ENCODE measurements at regions not wholly inside any gene's neighbourhood (a gene's known extent, or its start where the extent isn't known, plus 50 kb on each side); places are given as distances from the start of the nearest gene placed in this dataset.

DNA sequence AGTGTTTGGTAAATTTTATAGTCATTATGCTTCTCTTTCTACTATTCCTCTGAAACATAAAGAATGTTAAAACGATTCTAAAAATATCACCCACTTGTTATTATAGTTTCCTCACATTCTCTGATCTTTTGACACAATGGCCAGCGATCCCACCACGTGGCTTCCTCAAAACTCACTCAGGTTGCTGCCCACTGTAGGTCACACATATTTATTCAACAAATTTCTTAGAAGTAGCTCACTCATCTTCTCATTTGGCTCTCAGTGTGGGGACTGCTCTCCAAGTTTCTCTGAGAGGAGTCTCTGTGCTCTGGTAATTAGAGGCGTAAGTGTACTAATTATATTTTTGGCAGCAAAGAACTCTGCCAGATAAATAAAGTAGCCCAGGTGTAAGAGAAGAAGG lies 465.4 kb downstream of the CDH11 start:
- DNase-seq (ENCODE audit: low read depth): no peak

DNA sequence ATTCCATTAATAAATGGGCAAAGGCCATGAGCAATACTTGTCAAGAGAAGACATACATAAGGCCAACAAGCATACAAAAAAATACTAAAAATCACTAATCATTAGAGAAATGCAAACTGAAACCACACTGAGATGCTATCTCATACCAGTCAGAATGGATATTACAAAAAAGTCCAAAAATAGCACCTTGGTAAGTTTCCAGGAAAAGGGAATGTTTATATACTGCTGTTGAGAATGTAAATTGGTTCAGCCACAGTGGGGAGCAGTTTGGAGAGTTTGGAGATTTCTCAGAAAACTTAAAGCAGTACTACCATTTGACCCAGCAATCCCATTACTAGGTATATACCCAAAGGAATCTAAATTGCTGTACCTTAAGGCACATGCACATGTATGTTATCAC lies 467.7 kb downstream of the CDH11 start:
- no peak for DNase-seq (ENCODE audit: low read depth)

DNA sequence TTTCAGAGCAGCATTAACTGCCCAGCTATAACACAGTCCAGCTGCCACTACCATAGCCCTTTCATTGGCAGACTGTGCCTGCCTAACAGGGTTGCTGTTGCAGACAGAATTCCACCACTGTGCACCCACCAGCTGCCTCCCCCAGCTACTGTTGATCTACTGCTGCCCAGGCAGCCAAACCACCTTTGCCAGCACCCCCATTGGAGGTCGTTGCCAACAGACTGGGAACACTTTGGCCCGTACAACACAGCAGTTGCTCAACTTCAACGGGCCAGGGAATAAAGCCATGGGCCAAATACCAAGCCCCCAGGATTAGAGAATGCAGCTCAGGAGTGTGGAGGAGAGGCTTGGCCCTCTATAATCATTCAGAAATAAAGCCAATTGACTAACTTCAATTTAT lies 473.6 kb downstream of the CDH11 start:
- DNase-seq (ENCODE audit: low read depth): no peak

DNA sequence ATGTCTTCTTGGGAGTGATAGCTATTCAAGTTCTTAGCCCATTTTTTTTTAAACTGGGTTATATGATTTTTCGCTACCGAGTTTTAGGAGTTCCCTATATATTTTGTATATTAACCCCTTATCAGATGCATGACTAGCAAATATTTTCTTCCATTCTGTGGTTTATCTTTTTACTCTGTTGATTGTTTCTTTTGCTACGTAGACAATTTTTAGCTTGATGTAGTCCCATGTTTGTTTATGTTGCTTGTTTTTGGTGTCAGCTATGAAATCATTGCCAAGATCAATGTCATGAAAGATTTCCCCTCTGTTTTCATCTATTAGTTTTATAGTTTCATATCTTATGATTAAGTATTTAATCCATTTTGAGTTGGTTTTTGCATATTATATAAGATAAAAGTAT lies 480.5 kb downstream of the CDH11 start:
- DNase-seq (ENCODE audit: low read depth): no peak

DNA sequence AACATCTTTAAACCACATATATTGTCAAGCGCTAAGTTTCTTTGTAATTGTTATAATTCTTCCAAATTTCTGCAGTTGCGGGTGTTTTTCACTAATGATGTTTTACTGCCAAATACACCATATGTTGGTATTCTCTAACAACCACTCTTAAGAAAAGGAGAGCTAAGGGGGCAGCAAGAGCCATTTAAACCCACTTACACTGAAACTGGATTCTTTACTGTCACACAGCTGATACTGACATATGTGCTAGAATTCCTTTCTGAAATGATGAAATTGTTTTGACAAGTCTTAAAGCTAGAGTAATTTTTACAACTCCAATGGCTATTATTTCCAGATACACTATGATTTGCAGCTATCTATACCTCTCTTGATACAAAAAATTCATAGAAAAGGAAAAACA lies 483.1 kb downstream of the CDH11 start:
- no peak for DNase-seq (ENCODE audit: low read depth)

DNA sequence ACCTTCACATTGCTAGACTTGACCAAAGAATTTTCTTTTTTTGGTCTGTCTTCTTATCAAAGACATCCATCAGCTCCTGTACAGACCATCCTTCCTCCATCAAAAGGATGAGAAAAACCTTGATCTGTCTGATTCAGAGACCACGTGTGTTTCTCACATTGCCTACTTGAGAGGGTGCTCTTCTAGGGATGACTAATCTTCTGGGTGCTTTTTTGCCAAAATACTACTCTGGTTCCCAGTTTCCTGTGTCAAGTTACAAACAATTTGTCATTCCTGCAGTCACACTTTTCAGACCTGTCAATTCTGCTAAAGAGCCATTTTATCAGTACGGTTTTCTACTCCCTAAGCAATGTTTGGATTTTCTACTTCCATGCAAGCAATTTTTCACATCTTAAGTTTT lies 492.2 kb downstream of the CDH11 start:
- peak; percentile 35 for DNase-seq (ENCODE audit: low read depth)

DNA sequence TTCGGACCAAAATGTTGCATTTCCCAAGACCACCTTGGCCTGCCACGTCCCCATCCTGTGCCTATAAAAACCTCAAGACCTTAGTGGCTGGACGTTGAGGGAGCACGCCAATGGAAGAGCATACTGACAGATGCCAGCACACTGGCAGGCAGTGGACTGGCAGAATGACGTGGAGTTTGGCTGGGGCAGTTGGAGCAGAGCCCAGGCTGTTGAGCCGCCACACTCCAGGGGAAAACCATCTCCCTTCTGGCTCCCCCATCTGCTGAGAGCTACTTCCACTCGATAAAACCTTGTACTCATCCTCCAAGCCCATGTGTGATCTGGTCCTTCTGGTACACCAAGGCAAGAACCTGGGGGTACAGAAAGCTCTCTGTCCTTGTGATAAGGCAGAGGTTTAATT lies 494.1 kb downstream of the CDH11 start:
- peak; percentile 35 for DNase-seq (ENCODE audit: low read depth)

DNA sequence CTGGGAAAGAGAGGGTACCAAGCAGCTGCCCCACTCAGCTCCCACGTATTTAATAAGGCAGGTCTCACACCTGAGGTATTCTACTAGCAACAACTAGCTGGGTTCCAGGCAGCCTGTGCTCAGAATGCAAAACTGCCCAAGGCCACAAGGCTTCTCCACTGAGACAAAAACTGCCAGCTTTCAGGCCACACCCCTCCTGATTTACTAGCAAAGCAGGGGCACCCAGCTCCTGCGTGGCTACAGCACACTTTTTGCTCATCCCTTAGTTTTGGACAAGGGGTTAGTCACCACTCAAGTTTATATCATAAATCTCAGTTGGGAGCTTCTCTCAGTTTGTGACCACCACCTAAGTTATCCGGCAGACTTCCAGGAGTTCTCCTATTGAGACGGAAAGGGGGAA lies 494.6 kb downstream of the CDH11 start:
- DNase-seq (ENCODE audit: low read depth): peak; percentile 30

DNA sequence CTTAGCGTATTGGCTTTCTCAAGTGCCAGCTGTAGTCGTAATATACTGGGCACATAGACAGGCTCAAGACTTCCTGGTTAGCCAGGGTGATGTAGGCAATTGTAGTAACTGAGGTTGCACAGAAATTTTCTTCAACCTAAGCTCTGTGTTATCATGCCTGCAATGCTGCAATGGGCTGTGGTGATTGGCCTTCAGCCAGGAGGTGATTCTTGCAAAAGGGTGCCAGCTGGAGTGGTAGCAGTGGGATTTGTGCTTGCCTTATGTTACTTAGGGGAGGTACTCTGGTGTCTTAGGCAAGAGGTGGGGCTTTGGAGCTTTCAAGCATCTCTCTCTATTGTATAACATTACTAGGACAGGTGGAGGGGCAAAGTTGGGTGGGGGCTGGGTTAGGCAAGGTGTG lies 495.1 kb downstream of the CDH11 start:
- DNase-seq (ENCODE audit: low read depth): no peak

DNA sequence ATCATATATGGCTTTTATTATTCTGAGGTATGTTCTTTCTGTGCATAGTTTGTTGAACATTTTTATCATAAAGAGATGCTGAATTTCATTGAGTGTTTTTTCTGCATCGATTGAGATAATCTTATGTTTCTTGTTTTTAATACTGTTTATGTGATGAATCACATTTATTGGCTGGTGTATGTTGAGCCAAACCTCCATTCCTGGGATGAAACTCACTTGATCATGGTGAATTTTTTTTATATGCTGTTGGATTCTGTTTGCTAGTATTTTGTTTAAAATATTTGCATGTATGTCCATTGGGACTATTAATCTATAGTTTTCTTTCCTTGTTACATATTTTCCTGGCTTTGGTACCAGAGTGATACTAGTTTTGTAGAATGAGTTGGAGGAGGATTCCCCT lies 500.2 kb downstream of the CDH11 start:
- no peak for DNase-seq (ENCODE audit: low read depth)

DNA sequence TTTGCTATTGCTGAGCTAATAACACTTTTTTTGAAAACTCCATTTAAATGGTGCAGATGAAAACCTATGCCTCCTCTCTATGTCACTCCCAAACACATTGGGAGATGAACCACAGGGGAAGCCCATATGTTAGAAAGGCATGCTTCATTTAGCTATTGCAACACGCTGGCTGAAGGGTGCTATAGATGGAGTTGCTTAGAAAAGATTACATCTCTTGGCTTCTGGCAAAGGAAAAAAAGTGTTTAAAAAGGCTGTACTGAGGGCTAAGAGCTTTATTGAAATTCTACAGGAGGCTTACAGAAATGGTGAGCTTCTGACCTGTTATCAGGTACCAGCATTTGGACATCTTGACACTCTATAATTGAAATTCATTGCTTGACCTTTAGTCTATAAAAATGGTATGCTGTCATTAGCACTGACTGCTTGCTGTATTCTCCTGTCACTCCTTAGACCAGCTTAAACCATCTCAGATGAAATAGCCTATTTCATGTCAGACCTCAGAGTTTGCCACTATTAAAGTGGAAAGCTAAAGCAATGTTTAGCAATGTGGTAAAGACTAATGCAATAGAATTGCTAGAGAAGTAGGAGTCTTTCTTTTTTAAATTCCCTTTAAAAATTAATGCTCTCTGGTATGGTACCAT lies 503.9 kb downstream of the CDH11 start:
- DNase-seq (ENCODE audit: low read depth): no peak

DNA sequence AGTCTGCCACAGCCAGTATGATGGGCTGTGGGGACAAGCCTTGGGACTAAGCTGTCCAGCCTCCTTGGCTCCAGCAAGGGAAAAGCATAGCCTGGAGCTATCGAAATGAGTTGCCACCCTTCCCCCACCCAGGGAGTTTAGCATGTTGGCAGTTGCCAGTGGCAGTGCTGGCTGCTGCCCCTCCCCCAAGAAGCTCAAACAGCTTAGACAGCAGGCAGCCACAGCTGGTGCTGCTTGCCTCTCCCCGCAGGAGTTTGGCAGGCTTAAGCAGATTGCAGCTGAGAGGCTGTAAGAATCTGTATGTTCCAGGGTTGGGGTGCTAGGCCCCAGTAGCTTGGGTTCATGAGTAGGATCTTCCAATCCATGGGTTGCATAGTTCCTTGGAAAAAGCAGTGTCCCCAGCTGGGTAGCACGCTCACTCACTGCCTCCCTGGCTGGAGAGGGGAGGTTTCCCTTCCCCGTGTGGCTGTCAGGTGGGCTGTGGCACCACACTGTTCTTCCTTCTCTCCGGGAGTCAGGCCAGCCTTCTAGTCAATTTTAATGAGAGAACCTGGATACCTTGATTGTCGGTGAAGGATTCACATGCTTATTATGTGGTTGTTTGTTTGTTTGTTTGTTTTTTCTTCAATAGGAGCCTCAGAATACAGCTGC lies 506.1 kb downstream of the CDH11 start:
- DNase-seq (ENCODE audit: low read depth): peak; percentile 15

DNA sequence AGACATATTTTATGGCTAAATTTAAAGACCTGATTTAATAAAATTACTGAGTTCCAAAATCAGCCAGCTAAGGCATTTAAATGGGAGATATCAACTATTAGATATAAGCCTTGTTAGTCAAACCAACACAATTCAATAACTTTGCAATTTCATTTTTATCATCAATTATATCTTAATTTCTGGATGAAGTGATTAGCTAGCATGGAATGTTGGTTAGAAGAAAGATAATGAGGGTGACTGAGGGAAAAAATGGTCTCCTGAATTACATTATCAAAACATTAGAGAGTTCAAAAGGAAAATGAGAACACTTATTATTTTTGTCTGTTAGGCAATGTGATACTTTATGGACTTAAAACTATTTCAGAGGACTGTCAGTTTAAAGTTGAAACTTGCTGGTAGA lies 525.7 kb downstream of the CDH11 start:
- no peak for DNase-seq (ENCODE audit: low read depth)

DNA sequence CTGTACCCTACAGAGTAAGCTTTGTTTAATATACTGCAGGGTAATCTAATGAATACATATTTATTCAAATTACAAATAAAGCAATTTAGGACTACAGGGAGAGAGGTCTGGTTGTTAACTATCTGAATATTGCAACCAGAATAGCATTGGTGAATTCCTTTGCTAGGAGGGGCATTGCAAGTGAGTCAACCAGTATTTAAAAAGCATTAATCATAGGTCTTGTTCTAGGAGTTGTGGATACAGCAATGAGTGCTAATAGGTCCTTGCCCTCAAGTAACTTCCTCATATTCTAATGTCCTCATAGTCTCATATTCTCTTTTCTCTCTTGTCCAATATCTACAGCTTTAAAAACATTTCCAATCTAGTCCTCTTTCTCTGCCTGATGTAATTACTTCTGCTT lies 531.4 kb downstream of the CDH11 start:
- DNase-seq (ENCODE audit: low read depth): no peak

DNA sequence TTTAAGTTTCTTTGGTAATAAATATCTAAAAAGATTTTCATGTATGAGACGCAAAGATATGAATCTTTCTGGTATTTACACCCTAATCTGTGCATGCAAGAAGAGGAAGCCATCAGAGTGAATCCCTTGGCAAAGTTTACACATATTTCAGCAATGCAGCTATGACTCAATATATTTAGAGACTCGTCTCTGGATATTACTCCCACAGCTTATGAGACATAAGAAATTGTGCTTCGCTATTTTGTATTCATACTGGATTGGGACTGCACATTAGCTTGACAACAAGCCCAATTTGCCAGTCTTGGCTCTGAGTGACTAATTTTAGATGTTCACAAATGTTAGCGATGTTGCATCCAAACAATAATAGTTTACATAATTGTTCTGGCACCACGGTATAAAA lies 532.0 kb downstream of the CDH11 start:
- no peak for DNase-seq (ENCODE audit: low read depth)

DNA sequence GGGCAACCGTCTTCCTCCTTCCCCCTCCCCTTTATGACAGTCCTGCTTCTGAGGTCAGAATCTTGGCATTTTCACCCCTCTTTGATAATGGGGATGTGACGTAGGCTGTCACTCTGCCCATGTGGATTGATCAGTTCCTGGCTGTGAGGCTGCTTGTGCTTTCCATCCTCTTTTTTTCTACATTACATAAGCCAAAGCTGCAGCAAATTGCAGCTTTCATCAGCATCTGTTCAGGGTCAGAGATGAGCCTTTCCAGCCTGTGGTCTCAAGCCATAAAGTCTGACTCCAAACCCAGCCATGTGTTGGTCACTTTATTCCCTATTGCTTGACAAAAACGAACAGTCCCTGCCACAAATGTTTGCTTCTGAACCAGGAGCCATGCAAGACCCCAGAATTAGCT lies 535.1 kb downstream of the CDH11 start:
- no peak for DNase-seq (ENCODE audit: low read depth)

DNA sequence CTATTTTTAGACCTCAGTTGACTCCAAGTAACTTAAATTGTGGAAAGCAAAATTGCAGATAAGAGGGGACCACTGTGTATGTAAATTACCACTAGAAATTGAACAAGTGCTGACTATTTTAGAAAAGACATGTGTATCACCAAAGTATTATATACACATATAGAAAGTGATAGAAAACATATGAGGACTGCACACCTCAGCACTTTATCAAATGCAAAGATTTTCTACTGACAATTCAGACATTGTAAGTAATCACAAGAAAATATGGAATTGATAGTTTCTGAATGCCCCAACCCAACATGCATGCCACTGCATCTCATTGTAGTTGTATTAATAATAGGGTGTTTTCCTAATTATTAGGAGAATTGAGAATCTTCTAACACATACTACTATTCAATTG lies 536.5 kb downstream of the CDH11 start:
- no peak for DNase-seq (ENCODE audit: low read depth)

DNA sequence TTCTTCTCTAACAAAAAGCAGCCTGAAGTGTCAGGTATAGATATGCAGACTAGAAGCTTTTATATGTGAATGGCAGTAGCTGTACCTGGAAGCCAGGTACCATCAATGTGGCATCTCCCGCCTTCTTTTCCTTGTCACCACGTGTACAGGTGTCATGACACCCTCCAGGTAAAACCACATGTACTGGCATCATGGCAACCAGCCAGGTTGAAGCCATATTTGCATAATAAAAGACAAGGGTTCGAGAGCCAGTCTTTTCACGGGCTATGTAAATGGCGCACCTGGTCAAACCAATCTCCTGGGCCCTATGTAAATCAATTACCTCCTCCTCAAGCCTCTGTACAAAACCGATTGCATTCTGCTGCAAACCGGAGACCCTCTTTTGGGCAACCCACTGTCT lies 541.3 kb downstream of the CDH11 start:
- DNase-seq (ENCODE audit: low read depth): no peak

DNA sequence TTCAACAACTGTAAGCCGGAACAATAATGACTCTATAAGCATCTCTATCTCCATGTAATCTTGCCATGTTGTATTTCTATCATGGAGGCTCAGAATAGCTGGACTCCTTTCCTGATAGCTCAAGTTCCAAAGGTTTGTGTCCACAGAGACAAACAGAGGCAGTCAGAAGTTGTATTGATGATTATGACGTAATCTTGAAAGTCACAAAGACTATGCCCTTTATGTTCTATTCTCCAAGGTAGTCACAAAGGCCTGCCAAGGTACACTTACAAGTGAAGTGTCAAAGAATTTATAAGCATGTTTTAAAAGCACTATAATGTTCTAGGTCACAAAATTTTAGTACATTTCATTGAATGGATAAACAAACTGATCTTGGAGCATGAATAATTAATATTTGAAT lies 542.2 kb downstream of the CDH11 start:
- no peak for DNase-seq (ENCODE audit: low read depth)

DNA sequence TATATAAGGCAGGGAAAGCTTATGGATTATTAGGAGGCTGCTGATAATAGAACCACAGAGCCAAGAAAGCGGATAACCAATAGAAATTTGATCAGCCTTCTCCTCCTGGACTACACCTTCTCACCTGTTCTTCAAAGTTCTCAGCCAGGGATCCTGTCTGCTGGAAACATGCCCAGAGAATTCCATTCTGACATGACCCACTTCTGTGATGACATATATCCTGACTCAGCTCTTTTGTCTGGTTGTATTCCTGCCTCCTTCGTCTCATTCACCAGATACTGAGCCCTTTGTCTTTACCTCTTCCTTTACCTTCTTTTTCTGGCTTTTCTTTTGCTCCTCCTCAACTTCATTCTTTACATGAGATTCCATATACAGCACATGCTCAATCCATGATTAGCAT lies 576.1 kb downstream of the CDH11 start:
- no peak for DNase-seq (ENCODE audit: low read depth)

DNA sequence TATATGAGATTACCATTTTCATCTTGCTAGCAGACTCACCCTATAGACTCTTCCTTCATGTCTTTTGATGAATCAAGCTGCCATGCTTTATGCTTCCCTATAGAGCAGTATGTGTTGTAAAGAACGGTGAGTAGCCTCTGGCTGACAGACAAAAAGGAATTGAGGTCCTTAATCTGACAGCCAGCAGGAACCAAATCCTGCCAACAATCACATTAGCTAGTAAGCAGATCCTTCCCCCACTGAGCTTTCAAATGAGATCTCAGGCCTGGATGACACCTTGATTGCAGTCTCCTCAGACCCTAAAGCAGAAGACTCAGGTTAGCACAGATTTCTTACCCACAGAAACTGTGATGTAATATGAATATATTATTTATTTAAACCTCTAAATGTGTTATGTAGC lies 577.0 kb downstream of the CDH11 start:
- no peak for DNase-seq (ENCODE audit: low read depth)

DNA sequence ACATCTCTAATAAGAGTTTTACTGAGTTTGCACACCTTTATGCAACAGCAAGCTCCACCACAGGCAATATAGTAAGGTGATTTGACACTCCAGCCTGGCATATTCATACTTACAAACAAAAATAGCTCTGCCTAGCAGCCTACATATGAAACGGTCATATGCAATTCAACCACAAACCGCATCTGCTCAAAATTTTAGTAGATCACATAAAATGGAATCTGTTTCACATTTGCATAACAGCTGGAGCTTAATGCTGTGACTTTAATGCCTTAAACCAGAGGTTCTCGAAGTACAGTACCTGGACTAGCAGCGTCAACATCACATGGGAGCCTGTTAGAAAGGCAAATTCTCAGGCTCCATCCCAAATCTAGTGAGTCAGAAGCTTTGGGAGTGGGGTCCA lies 578.4 kb downstream of the CDH11 start:
- no peak for DNase-seq (ENCODE audit: low read depth)

DNA sequence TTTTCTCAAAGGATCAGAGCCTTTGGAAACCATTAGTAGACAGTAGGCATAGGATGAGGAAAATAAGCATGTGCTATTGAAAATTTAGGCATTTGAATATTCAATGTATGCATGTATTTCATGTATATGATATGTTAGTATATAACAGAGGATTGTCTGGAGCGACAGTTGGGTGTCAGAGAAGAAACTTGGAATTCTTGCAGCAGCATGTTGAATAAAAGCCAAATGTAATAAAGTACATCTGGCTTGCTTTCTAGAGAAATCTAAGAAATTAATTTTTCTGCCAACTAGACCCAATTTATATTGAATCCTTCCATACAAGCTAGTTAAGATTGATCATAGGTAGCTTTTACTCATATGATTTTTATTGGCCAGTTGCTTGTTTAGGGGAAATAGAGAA lies 578.8 kb downstream of the CDH11 start:
- DNase-seq (ENCODE audit: low read depth): no peak

DNA sequence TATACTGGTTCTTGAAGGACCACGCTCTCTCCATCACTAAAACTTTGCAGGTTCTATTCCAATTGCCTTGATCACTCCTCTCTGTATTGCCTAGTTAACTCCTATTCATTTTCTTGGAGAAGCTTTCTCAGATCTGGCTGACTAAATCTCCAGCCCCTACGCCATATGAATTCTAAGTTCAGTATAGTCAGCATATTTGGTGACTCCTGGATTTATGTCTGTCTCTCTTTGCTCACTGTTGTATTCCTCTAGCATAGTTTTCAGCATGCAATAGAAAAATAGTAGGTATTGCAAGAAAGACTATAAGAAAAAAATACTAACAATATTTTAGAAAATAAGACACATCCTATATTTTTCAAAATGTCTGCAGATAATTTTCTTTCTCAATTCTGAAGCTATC lies 579.7 kb downstream of the CDH11 start:
- DNase-seq (ENCODE audit: low read depth): no peak

All from RPMI7951 (cell line).